Coronary artery (tissue), 2 donors: ENCODE measurements at regions not wholly inside any gene's neighbourhood (a gene's known extent, or its start where the extent isn't known, plus 50 kb on each side); places are given as distances from the start of the nearest gene placed in this dataset.

Experiments
- DNase-seq: peaks from one replicate; pipeline ENCODE4 v3.0.0-alpha.2; 2017; ENCODE audit warnings: low spot score
- H3K27ac ChIP-seq, 2 donors: fragments of 200-600 bp; sonication (generic); one replicate each; pipeline ENCODE4 v1.5.1; 2016 to 2019
- H3K4me3 ChIP-seq: fragments of 200-600 bp; sonication (generic); 2 replicates; pipeline ENCODE4 v1.5.1; 2016; ENCODE audit warnings: mild to moderate bottlenecking, moderate library complexity
- TF ChIP-seq, protein P1 (sequence below): fragments of 200-600 bp; sonication (generic); IDR thresholded peaks from one replicate; pipeline ENCODE4 v1.5.1; 2019; ENCODE audit warnings: antibody characterized with exemption

DNA sequence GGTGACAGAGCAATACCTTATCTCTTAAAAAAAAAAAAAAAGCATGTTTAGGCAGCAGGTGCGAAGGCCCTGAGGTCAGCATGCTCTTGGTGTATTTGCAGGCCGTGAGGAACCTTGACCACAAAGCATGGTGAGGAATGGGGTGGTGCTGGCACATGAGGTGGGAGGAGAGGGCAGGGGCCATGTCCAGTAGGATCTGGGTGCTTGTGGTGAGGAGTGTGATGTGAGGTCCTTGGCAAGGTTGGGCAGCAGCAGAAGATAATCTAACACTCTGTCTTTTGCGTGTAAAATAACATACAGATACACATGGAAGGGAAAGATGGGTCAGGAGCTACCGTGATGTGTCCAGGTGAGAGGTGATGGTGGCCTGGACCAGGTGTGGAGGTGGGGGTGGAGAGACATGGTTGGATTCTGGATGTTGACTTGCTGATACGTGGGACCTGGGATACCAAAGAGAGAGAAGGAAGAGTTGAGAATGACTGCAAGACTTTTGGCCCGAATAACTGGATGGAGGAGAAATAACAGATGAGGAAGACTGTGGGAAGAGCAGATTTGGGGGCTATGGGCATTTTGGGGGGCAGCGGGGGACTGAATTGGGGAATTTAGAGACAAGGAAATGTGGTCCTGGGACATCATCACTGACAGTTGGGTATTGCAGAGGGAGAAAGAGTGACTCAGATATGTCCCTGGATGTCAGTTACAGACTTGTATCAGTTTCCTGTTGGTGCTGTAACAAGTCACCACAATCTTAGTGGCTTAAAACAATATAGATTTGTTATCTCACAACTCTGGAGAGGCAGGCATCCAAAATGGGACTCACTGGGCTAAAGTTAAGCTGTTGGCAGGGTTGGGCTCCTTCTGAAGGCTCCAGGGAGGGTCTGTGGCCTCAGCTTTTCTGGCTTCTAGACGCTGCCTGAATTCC, 274.9 kb downstream of the HAPSTR1 start:
- DNase-seq, result no peak
- H3K27ac ChIP-seq, result peak overlapping the region; percentile 67 to 73
- no peak overlapping the region for H3K4me3 ChIP-seq
- TF ChIP-seq, protein P1, sequence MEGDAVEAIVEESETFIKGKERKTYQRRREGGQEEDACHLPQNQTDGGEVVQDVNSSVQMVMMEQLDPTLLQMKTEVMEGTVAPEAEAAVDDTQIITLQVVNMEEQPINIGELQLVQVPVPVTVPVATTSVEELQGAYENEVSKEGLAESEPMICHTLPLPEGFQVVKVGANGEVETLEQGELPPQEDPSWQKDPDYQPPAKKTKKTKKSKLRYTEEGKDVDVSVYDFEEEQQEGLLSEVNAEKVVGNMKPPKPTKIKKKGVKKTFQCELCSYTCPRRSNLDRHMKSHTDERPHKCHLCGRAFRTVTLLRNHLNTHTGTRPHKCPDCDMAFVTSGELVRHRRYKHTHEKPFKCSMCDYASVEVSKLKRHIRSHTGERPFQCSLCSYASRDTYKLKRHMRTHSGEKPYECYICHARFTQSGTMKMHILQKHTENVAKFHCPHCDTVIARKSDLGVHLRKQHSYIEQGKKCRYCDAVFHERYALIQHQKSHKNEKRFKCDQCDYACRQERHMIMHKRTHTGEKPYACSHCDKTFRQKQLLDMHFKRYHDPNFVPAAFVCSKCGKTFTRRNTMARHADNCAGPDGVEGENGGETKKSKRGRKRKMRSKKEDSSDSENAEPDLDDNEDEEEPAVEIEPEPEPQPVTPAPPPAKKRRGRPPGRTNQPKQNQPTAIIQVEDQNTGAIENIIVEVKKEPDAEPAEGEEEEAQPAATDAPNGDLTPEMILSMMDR, result no peak

DNA sequence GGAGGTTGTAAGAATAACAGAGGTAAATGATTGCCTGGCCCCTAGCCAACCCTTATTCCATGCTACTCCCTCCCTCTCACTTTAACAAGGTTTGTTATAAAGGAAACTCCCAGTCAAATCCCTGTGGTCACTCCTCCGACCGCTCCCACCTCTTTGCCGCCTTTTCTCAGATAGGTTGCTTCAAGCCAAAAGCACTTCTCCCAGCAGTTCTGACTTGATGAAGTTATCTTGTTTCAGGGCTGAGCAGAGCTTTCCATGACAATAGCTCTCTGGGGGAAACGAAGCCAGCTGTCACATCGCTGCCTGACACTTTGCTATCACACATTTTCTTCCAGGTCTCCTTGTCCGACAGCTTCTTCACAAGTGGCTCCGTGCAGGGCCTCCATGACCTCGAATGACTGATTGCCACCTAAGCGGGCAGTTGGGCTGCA, 278.6 kb downstream of the HAPSTR1 start:
- no peak for DNase-seq
- H3K27ac ChIP-seq, result no peak overlapping the region
- TF ChIP-seq, protein P1, result no peak
- no peak overlapping the region for H3K4me3 ChIP-seq

DNA sequence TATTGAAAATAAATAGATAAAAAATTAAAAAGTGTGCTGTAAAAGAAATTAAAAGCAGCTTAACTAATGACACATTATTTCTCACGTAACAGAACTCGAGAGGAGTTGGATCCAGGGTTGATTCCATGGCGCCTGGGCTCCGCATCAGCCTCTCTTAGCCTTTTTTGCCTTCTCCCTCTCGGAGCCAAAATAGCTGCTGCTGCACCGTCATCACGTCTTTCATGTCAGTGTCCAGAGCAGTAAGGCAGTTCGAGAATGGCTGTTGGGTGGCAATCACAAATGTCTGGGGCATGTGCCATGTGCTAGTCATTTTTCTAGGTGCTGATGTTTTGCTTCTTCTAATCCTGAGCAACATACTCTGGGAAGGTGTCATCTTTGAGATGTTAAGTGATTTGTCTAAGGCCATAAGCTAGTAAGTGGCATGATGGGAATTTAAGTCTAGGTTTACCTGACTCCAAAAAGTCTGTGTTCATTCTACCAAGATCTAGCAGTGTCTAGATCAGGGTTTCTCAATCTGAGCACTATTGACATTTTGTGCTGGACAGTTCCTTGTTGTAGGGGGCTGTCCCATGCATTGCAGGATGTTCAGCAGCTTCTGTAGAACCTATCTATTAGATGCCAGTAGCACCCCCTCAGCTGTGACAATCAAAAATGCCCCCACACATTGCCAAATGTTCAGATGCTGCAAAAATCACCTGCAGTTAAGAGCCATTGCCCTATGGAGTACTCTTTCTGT, 280.4 kb downstream of the HAPSTR1 start:
- TF ChIP-seq, protein P1, result no peak
- H3K27ac ChIP-seq, result no peak overlapping the region

DNA sequence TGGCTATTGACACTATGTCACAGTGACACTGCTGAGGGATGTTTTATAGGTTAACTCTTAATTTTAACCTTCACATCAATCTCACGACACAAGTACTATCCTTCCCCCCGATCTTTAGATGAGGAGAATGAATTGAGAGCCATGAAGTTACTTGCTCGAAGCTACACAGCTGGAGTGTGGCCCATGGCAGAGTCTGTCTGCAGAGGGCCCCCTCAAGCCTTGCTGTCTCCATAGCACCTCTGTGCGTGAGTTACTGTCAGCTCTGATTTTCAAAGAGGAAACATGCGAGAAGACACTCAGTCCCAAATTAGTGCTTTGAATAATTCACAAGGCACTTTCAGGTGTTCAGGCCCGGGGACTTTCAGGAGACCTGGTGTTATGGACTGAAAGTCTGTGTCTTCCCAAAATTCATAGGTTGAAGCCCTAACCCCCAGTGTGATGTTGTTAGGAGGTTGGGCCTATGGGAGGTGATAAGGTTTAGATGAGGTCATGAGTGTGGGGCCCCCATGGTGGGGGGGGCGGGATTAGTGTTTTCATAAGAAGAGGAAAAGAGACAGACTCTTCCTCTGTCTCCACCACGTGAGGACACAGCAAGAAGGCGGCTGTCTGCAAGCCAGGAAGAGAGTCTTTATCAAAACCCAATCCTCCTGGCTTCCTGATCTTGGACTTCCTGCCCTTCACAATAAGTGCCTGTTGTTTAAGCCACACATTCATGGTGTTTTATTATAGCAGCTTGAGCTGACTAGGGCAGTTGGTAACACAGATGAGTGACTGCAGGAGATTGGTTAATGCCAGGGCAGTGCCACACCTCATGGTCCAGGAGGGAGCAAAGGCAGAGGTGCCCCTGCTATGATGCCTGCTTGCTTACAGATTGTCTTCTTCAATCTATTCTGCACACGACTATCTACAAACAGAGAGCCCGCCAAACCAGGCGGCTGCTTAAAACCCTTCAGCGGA, 281.8 kb downstream of the HAPSTR1 start:
- DNase-seq, result no peak

More for the DNA sequence above, 280.4 kb downstream of the HAPSTR1 start:
- DNase-seq, result no peak
- H3K4me3 ChIP-seq, result no peak overlapping the region

DNA sequence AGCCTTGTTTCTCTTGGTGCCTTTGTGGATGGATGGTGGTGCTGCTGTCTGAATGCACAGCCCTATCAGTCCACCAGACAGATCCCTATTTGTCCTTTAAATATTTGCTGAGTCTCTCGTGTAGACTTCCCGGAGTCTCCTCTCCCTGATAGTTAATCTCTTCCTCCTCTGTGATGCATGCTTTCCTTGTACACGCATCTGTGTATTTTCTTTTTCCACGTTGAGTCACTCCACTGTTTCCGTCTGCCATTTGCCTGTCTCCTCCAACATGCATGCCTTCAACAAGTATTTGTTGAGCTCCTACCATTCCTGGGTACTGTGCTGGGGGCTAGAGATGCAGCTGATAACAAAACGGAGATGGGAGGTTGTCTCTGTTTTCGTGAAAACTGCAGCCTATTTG, 282.6 kb downstream of the HAPSTR1 start:
- TF ChIP-seq, protein P1, result no peak
- H3K4me3 ChIP-seq, result no peak overlapping the region

More for the DNA sequence above, 281.8 kb downstream of the HAPSTR1 start:
- TF ChIP-seq, protein P1, result no peak
- Histone ChIP-seq H3K4me3 (no peak overlapping the region), H3K27ac (no peak overlapping the region)

DNA sequence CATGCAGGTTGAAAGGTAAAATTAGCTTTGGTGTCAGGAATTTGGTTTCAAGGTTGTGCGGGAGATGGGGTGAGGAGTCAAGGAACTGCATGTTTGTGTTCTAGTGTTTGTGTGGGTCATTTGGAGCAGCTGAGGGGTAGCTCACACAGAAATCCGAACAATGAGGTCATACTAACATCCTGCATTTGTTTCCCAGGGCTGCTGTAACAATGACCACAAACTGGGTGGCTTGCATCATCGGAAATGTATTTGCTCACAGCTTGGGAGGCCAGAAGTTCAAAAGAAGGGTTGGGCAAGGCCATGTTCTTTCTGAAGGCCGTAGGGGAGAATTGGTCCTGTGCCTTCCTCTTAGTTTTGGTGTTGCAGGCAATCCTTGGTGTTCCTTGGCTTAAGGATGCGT, 287.4 kb downstream of the HAPSTR1 start:
- TF ChIP-seq, protein P1, result no peak
- no peak for DNase-seq
- Histone ChIP-seq H3K27ac (no peak overlapping the region), H3K4me3 (no peak overlapping the region)

More for the DNA sequence above, 282.6 kb downstream of the HAPSTR1 start:
- H3K27ac ChIP-seq, result no peak overlapping the region
- DNase-seq, result no peak
